Activated naive CD4-positive, alpha-beta T cell treated with anti-CD3 and anti-CD28 coated beads for 36 hours (primary cell): ENCODE measurements at regions not wholly inside any gene's neighbourhood (a gene's known extent, or its start where the extent isn't known, plus 50 kb on each side); places are given as distances from the start of the nearest gene placed in this dataset.

Experiments used
- CTCF ChIA-PET: fragments of 350-600 bp; sonication (Branson Sonifier 250); formaldehyde crosslinking; loops from one replicate; lab custom pipeline; 2021; ENCODE audit warnings: antibody characterized with exemption; lab: Charles Lee
- DNase-seq: peaks from one replicate; pipeline ENCODE4 v3.0.0-alpha.2; 2020
- H3K27ac Mint-ChIP-seq: one replicate; pipeline ENCODE4 v1.8.0; 2021; ENCODE audit warnings: mild to moderate bottlenecking, mixed read lengths
- H3K27me3 Mint-ChIP-seq: one replicate; pipeline ENCODE4 v1.8.0; 2021; ENCODE audit warnings: low read depth, mixed read lengths
- H3K36me3 Mint-ChIP-seq: one replicate; pipeline ENCODE4 v1.8.0; 2021; ENCODE audit warnings: low read depth, mixed read lengths
- H3K4me1 Mint-ChIP-seq: one replicate; pipeline ENCODE4 v1.8.0; 2021; ENCODE audit warnings: low read depth, mixed read lengths
- H3K4me3 Mint-ChIP-seq: one replicate; pipeline ENCODE4 v1.8.0; 2021; ENCODE audit warnings: mild to moderate bottlenecking, moderate library complexity, mixed read lengths
- H3K9me3 Mint-ChIP-seq: one replicate; pipeline ENCODE4 v1.8.0; 2021; ENCODE audit warnings: mixed read lengths
- intact Hi-C: fragments of 100-400 bp; cut with micrococcal nuclease; formaldehyde crosslinking; loops from one replicate; pipeline ENCODE4 v1.15.1; 2023

GRCh38 chr6:132909742-132910141, 95.4 kb downstream of the RPS12 start:
- H3K4me3 Mint-ChIP-seq = no peak overlapping the region
- H3K27ac Mint-ChIP-seq = no peak overlapping the region
- DNase-seq = no peak
- peaks cover 12% of the 10 kb centered on the region for H3K27me3 Mint-ChIP-seq
- no peaks in the 10 kb centered on the region for H3K4me1 Mint-ChIP-seq
- no peaks in the 10 kb centered on the region for H3K36me3 Mint-ChIP-seq
- H3K9me3 Mint-ChIP-seq = no peaks in the 10 kb centered on the region
- CTCF ChIA-PET = no interaction called here
- intact Hi-C loops = no loop called here

GRCh38 chr6:132910759-132911158, 96.4 kb downstream of the RPS12 start:
- intact Hi-C loops = no loop called here
- Mint-ChIP-seq H3K9me3 (no peaks in the 10 kb centered on the region), H3K27me3 (peaks cover 9% of the 10 kb centered on the region), H3K27ac (no peak overlapping the region), H3K4me1 (no peaks in the 10 kb centered on the region), H3K36me3 (no peaks in the 10 kb centered on the region), H3K4me3 (no peak overlapping the region)
- CTCF ChIA-PET = no interaction called here
- no peak for DNase-seq

GRCh38 chr6:132919045-132919860, 104.9 kb downstream of the RPS12 start:
- peaks cover 13% of the 10 kb centered on the region for H3K27me3 Mint-ChIP-seq
- H3K9me3 Mint-ChIP-seq = no peaks in the 10 kb centered on the region
- no peaks in the 10 kb centered on the region for H3K36me3 Mint-ChIP-seq
- no peak overlapping the region for H3K27ac Mint-ChIP-seq
- intact Hi-C loops = no loop called here
- H3K4me3 Mint-ChIP-seq = no peak overlapping the region
- no peaks in the 10 kb centered on the region for H3K4me1 Mint-ChIP-seq
- CTCF ChIA-PET = interaction anchor here (0.6 kb wide), 1 partner anchor 1041 kb away, joined by 3 read pairs; no protein-coding TSS in a partner anchor
- no peak for DNase-seq

- intact Hi-C loops = no loop called here
- H3K36me3 Mint-ChIP-seq = no peaks in the 10 kb centered on the region
- CTCF ChIA-PET = interaction anchor here (0.6 kb wide), 1 partner anchor 1122 kb away, joined by 3 read pairs; no protein-coding TSS in a partner anchor
- peaks cover 19% of the 10 kb centered on the region for H3K27me3 Mint-ChIP-seq
- no peaks in the 10 kb centered on the region for H3K4me1 Mint-ChIP-seq
- H3K27ac Mint-ChIP-seq = no peak overlapping the region
- no peaks in the 10 kb centered on the region for H3K9me3 Mint-ChIP-seq
- no peak overlapping the region for H3K4me3 Mint-ChIP-seq
- no peak for DNase-seq
Observed at GRCh38 chr6:132927713-132928112, 113.3 kb downstream of the RPS12 start.

- intact Hi-C loops = no loop called here
- DNase-seq = no peak
- H3K4me1 Mint-ChIP-seq = no peaks in the 10 kb centered on the region
- H3K9me3 Mint-ChIP-seq = no peaks in the 10 kb centered on the region
- H3K4me3 Mint-ChIP-seq = no peak overlapping the region
- CTCF ChIA-PET = no interaction called here
- no peaks in the 10 kb centered on the region for H3K36me3 Mint-ChIP-seq
- peaks cover 26% of the 10 kb centered on the region for H3K27me3 Mint-ChIP-seq
- no peak overlapping the region for H3K27ac Mint-ChIP-seq
Observed at GRCh38 chr6:132929141-132929540, 114.8 kb downstream of the RPS12 start.

- Mint-ChIP-seq H3K27me3 (peaks cover 27% of the 10 kb centered on the region), H3K4me1 (no peaks in the 10 kb centered on the region), H3K4me3 (no peak overlapping the region), H3K27ac (no peak overlapping the region), H3K36me3 (no peaks in the 10 kb centered on the region), H3K9me3 (no peaks in the 10 kb centered on the region)
- intact Hi-C loops = no loop called here
- DNase-seq = no peak
- CTCF ChIA-PET = no interaction called here
Observed at GRCh38 chr6:132931313-132931712, 116.9 kb downstream of the RPS12 start.

GRCh38 chr6:132931936-132932514, 117.7 kb downstream of the RPS12 start:
- H3K9me3 Mint-ChIP-seq = no peaks in the 10 kb centered on the region
- no peaks in the 10 kb centered on the region for H3K36me3 Mint-ChIP-seq
- H3K27me3 Mint-ChIP-seq = peaks cover 27% of the 10 kb centered on the region
- CTCF ChIA-PET = no interaction called here
- no peaks in the 10 kb centered on the region for H3K4me1 Mint-ChIP-seq
- no peak overlapping the region for H3K27ac Mint-ChIP-seq
- no peak for DNase-seq
- intact Hi-C loops = no loop called here
- H3K4me3 Mint-ChIP-seq = no peak overlapping the region

- H3K9me3 Mint-ChIP-seq = no peaks in the 10 kb centered on the region
- no peaks in the 10 kb centered on the region for H3K4me1 Mint-ChIP-seq
- no peak for DNase-seq
- no peak overlapping the region for H3K27ac Mint-ChIP-seq
- CTCF ChIA-PET = no interaction called here
- intact Hi-C loops = no loop called here
- H3K36me3 Mint-ChIP-seq = no peaks in the 10 kb centered on the region
- no peak overlapping the region for H3K4me3 Mint-ChIP-seq
- H3K27me3 Mint-ChIP-seq = peaks cover 26% of the 10 kb centered on the region
Observed at GRCh38 chr6:132932588-132932987, 118.2 kb downstream of the RPS12 start.

GRCh38 chr6:132933090-132933489, 118.7 kb downstream of the RPS12 start:
- H3K36me3 Mint-ChIP-seq = no peaks in the 10 kb centered on the region
- H3K4me3 Mint-ChIP-seq = no peak overlapping the region
- DNase-seq = no peak
- H3K27me3 Mint-ChIP-seq = peaks cover 26% of the 10 kb centered on the region
- intact Hi-C loops = no loop called here
- H3K9me3 Mint-ChIP-seq = no peaks in the 10 kb centered on the region
- H3K4me1 Mint-ChIP-seq = no peaks in the 10 kb centered on the region
- CTCF ChIA-PET = no interaction called here
- H3K27ac Mint-ChIP-seq = no peak overlapping the region

GRCh38 chr6:132934496-132934895, 120.1 kb downstream of the RPS12 start:
- no peak overlapping the region for H3K27ac Mint-ChIP-seq
- no peak for DNase-seq
- H3K4me3 Mint-ChIP-seq = no peak overlapping the region
- peaks cover 9% of the 10 kb centered on the region for H3K9me3 Mint-ChIP-seq
- CTCF ChIA-PET = interaction anchor here (0.9 kb wide), 1 partner anchor 990 kb away, joined by 3 read pairs; no protein-coding TSS in a partner anchor
- H3K27me3 Mint-ChIP-seq = peaks cover 23% of the 10 kb centered on the region
- no peaks in the 10 kb centered on the region for H3K4me1 Mint-ChIP-seq
- no peaks in the 10 kb centered on the region for H3K36me3 Mint-ChIP-seq
- intact Hi-C loops = no loop called here

GRCh38 chr6:132936646-132937045, 122.3 kb downstream of the RPS12 start:
- peaks cover 13% of the 10 kb centered on the region for H3K27me3 Mint-ChIP-seq

GRCh38 chr6:132937466-132937906, 123.1 kb downstream of the RPS12 start:
- no peaks in the 10 kb centered on the region for H3K4me1 Mint-ChIP-seq
- intact Hi-C loops = no loop called here
- H3K27ac Mint-ChIP-seq = no peak overlapping the region
- DNase-seq = peak; percentile 41
- CTCF ChIA-PET = interaction anchor here (0.9 kb wide), 1 partner anchor 25 kb away, joined by 3 read pairs; no protein-coding TSS in a partner anchor
- no peak overlapping the region for H3K4me3 Mint-ChIP-seq
- H3K36me3 Mint-ChIP-seq = no peaks in the 10 kb centered on the region
- H3K9me3 Mint-ChIP-seq = peaks cover 9% of the 10 kb centered on the region
- peaks cover 12% of the 10 kb centered on the region for H3K27me3 Mint-ChIP-seq

More at GRCh38 chr6:132936646-132937045, 122.3 kb downstream of the RPS12 start:
- Mint-ChIP-seq H3K4me3 (no peak overlapping the region), H3K36me3 (no peaks in the 10 kb centered on the region), H3K27ac (no peak overlapping the region), H3K9me3 (peaks cover 9% of the 10 kb centered on the region), H3K4me1 (no peaks in the 10 kb centered on the region)
- intact Hi-C loops = no loop called here
- CTCF ChIA-PET = interaction anchor here (0.6 to 0.7 kb wide), 2 partner anchors 19 to 527 kb away, joined by 3 read pairs; no protein-coding TSS in a partner anchor
- DNase-seq = no peak
